ENCODE measurements at regions not wholly inside any gene's neighbourhood (a gene's known extent, or its start where the extent isn't known, plus 50 kb on each side); places are given as distances from the start of the nearest gene placed in this dataset.

DNA sequence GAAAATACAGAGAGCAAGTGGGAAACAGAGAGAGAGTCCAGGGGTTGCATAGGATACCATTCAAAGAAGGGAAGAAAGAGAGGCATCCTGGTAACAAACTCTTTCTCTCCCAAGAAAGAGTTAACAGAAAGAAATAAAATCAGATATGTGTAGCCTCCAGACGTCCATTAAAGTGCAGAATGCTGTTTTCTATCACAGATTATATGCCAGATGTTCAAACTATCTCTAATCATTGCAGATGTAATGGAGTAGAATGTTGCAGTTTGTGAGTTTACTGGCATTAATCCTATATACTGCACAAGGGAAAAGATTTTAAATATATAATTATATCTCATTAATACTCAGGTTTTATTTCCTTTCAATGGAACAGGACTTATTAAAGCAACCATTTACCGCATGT lies 369.4 kb downstream of the ZNF536 start:
- Histone ChIP-seq H4K20me1 (ENCODE audit: insufficient read depth, low read length) (no peaks in the 10 kb centered on the region), H3K4me1 (ENCODE audit: control insufficient read depth in 1 of 2, insufficient read depth in 2 of 2, low read length in 2 of 2) (no peaks in the 10 kb centered on the region), H3K27ac (ENCODE audit: low read depth in 1 of 2, low read length in 2 of 2) (no peak overlapping the region), H3K27me3 (ENCODE audit: control insufficient read depth in 2 of 2, insufficient read depth in 2 of 2, low read length in 2 of 2) (no peaks in the 10 kb centered on the region), H3K9ac (ENCODE audit: insufficient read depth, low read length, poor library complexity, severe bottlenecking) (no peak overlapping the region), H3K4me3 (replicated peaks in 1 of 3; ENCODE audit: low read depth in 2 of 3, low read length in 3 of 3) (no peak overlapping the region), H3K4me2 (replicated peaks; ENCODE audit: extremely low read depth, low read length, poor library complexity, severe bottlenecking) (no peak overlapping the region), H3K79me2 (ENCODE audit: insufficient read depth, low read length) (no peaks in the 10 kb centered on the region), H3K9me3 (replicated peaks in 1 of 2; ENCODE audit: control insufficient read depth in 1 of 2, insufficient read depth in 1 of 2, low read length in 2 of 2) (no peaks in the 10 kb centered on the region), H2AFZ (ENCODE audit: insufficient read depth, low read depth, low read length, poor library complexity, severe bottlenecking) (no peak overlapping the region), H3K36me3 (replicated peaks in 1 of 2; ENCODE audit: control insufficient read depth in 1 of 2, insufficient read depth in 2 of 2, low read length in 2 of 2) (no peaks in the 10 kb centered on the region)
- Mint-ChIP-seq H3K9me3 (peaks cover 0 to 7% (median 0%) of the 10 kb centered on the region in 7 donors), H3K27me3 (ENCODE audit: low read depth in 3 of 3) (peaks cover 1 to 7% (median 6%) of the 10 kb centered on the region in 3 donors), H3K4me3 (no peak overlapping the region), H3K36me3 (no peaks in the 10 kb centered on the region), H3K4me1 (no peaks in the 10 kb centered on the region), H3K27ac (no peak overlapping the region)
- no CpG with 5 or more reads among the region's 2 CpGs for WGBS (ENCODE audit: insufficient coverage)
- intact Hi-C loops (cut with micrococcal nuclease): no loop called here
- TF ChIP-seq, protein P1, sequence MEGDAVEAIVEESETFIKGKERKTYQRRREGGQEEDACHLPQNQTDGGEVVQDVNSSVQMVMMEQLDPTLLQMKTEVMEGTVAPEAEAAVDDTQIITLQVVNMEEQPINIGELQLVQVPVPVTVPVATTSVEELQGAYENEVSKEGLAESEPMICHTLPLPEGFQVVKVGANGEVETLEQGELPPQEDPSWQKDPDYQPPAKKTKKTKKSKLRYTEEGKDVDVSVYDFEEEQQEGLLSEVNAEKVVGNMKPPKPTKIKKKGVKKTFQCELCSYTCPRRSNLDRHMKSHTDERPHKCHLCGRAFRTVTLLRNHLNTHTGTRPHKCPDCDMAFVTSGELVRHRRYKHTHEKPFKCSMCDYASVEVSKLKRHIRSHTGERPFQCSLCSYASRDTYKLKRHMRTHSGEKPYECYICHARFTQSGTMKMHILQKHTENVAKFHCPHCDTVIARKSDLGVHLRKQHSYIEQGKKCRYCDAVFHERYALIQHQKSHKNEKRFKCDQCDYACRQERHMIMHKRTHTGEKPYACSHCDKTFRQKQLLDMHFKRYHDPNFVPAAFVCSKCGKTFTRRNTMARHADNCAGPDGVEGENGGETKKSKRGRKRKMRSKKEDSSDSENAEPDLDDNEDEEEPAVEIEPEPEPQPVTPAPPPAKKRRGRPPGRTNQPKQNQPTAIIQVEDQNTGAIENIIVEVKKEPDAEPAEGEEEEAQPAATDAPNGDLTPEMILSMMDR (IDR thresholded peaks at IDR 0.05): no peak
- no peak for DNase-seq

DNA sequence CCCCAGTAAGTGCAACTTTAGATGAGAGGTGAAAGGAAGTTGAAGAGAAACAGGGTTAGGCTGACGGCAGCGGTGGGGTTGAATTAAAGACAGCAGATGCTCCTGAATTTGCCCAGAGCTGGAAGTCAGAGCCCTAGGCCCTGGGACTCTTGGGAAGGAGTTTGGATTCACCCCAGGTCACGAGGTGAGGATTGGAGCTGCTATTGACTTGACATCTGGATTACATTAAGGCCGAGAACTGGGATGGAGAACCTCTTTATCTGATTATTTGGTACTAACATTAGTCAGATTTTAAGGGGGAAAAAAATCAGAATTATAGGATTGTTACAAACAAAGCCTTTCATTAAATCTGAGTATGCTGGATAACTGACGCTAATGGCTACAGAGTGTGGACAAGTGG lies 367.2 kb downstream of the ZNF536 start:
- no peaks in the 10 kb centered on the region for H3K9me3 ChIP-seq (replicated peaks in 1 of 2; ENCODE audit: control insufficient read depth in 1 of 2, insufficient read depth in 1 of 2, low read length in 2 of 2)
- intact Hi-C loops (cut with micrococcal nuclease): no loop called here

More for the DNA sequence above, 367.2 kb downstream of the ZNF536 start:
- Histone ChIP-seq H3K9ac (ENCODE audit: insufficient read depth, low read length, poor library complexity, severe bottlenecking) (no peak overlapping the region), H3K36me3 (replicated peaks in 1 of 2; ENCODE audit: control insufficient read depth in 1 of 2, insufficient read depth in 2 of 2, low read length in 2 of 2) (no peaks in the 10 kb centered on the region), H3K4me2 (replicated peaks; ENCODE audit: extremely low read depth, low read length, poor library complexity, severe bottlenecking) (no peak overlapping the region), H3K27ac (ENCODE audit: low read depth in 1 of 2, low read length in 2 of 2) (no peak overlapping the region), H3K27me3 (ENCODE audit: control insufficient read depth in 2 of 2, insufficient read depth in 2 of 2, low read length in 2 of 2) (no peaks in the 10 kb centered on the region), H3K4me1 (ENCODE audit: control insufficient read depth in 1 of 2, insufficient read depth in 2 of 2, low read length in 2 of 2) (no peaks in the 10 kb centered on the region), H4K20me1 (ENCODE audit: insufficient read depth, low read length) (no peaks in the 10 kb centered on the region), H3K79me2 (ENCODE audit: insufficient read depth, low read length) (no peaks in the 10 kb centered on the region), H2AFZ (ENCODE audit: insufficient read depth, low read depth, low read length, poor library complexity, severe bottlenecking) (no peak overlapping the region), H3K4me3 (replicated peaks in 1 of 3; ENCODE audit: low read depth in 2 of 3, low read length in 3 of 3) (no peak overlapping the region)
- Mint-ChIP-seq H3K9me3 (no peaks in the 10 kb centered on the region), H3K27ac (no peak overlapping the region), H3K4me1 (no peaks in the 10 kb centered on the region), H3K27me3 (ENCODE audit: low read depth in 3 of 3) (peaks cover 4 to 7% (median 4%) of the 10 kb centered on the region in 3 donors), H3K36me3 (no peaks in the 10 kb centered on the region), H3K4me3 (no peak overlapping the region)
- TF ChIP-seq, protein P1 (IDR thresholded peaks at IDR 0.05): no peak
- 87% methylated on average over 3 of the region's 5 CpGs for WGBS (ENCODE audit: insufficient coverage)
- no peak for DNase-seq
